ENCODE measurements at regions not wholly inside any gene's neighbourhood (a gene's known extent, or its start where the extent isn't known, plus 50 kb on each side); places are given as distances from the start of the nearest gene placed in this dataset.

- TF ChIP-seq CTCF (IDR thresholded peaks at IDR 0.05) (no peak), POLR2A (IDR thresholded peaks at IDR 0.05) (no peak)
Observed at GRCh38 chr9:84573083-84573482, 96.4 kb upstream of the NTRK2 start.

All from uterus (tissue), 2 donors.